ENCODE measurements at regions not wholly inside any gene's neighbourhood (a gene's known extent, or its start where the extent isn't known, plus 50 kb on each side); places are given as distances from the start of the nearest gene placed in this dataset.
"Not testable (repeated sequence)": the region's sequence is repeated elsewhere in the genome, so short reads cannot be mapped to it uniquely, and the experiment has no call there.

GRCh38 chr5:58197875-58198274 lies 262.0 kb downstream of the PLK2 start:
- DNase-seq = no peak

- no peak for DNase-seq
Measured at GRCh38 chr5:58191443-58191842, 268.4 kb downstream of the PLK2 start.

- DNase-seq = no peak
Measured at GRCh38 chr5:58188262-58188651, 271.6 kb downstream of the PLK2 start.

GRCh38 chr5:58187432-58188261 lies 272.2 kb downstream of the PLK2 start:
- DNase-seq = no peak

GRCh38 chr5:58185801-58186200 lies 274.1 kb downstream of the PLK2 start:
- DNase-seq = no peak

GRCh38 chr5:58185397-58185796 lies 274.5 kb downstream of the PLK2 start:
- no peak for DNase-seq

GRCh38 chr5:58184910-58185309 lies 275.0 kb downstream of the PLK2 start:
- DNase-seq = no peak

GRCh38 chr5:58183786-58184085 lies 276.1 kb downstream of the PLK2 start:
- DNase-seq = no peak

- DNase-seq = no peak
Measured at GRCh38 chr5:58183078-58183785, 276.7 kb downstream of the PLK2 start.

- DNase-seq = no peak
Measured at GRCh38 chr5:58182287-58182841, 277.5 kb downstream of the PLK2 start.

GRCh38 chr5:58181578-58182286 lies 278.2 kb downstream of the PLK2 start:
- DNase-seq = no peak

GRCh38 chr5:58172946-58173345 lies 286.9 kb downstream of the PLK2 start:
- no peak for DNase-seq

- no peak for DNase-seq
Measured at GRCh38 chr5:58165152-58165551, 294.7 kb downstream of the PLK2 start.

GRCh38 chr5:58161889-58162288 lies 298.0 kb downstream of the PLK2 start:
- not testable (repeated sequence) for DNase-seq

GRCh38 chr5:58156973-58157701 lies 302.7 kb downstream of the PLK2 start:
- DNase-seq = no peak

- DNase-seq = no peak
Measured at GRCh38 chr5:58156361-58156760, 303.5 kb downstream of the PLK2 start.

- no peak for DNase-seq
Measured at GRCh38 chr5:58153255-58153654, 306.6 kb downstream of the PLK2 start.

GRCh38 chr5:58151414-58151813 lies 308.5 kb downstream of the PLK2 start:
- no peak for DNase-seq

- DNase-seq = no peak
Measured at GRCh38 chr5:58150926-58151325, 309.0 kb downstream of the PLK2 start.

- no peak for DNase-seq
Measured at GRCh38 chr5:58149746-58150145, 310.1 kb downstream of the PLK2 start.

- no peak for DNase-seq
Measured at GRCh38 chr5:58149345-58149744, 310.5 kb downstream of the PLK2 start.

GRCh38 chr5:58148254-58148775 lies 311.6 kb downstream of the PLK2 start:
- no peak for DNase-seq

All from NCI-H2171 treated with DMSO at 0.1 percent for 48 hours (cell line).